SK-N-SH (cell line): ENCODE measurements at regions not wholly inside any gene's neighbourhood (a gene's known extent, or its start where the extent isn't known, plus 50 kb on each side); places are given as distances from the start of the nearest gene placed in this dataset.

Experiments
- CTCF ChIA-PET: fragments of 300-600, 350-600 bp; formaldehyde crosslinking; extraction: SDS; loops from one replicate; lab custom pipeline; 2021; lab: Yijun Ruan, JAX
- POLR2A ChIA-PET: fragments of 350-600 bp; sonication (Branson Sonifier 250); formaldehyde crosslinking; extraction: SDS; loops from one replicate; lab custom pipeline; 2020; ENCODE audit warnings: antibody characterized with exemption, inconsistent platforms; lab: Yijun Ruan, JAX
- DNase-seq: peaks from one replicate; pipeline ENCODE4 v3.0.0; 2012
- H2AFZ ChIP-seq: fragments of 200-600 bp; sonication (generic); 2 replicates; pipeline ENCODE4 v1.8.1; 2016; ENCODE audit warnings: antibody characterized with exemption, mild to moderate bottlenecking, low read depth
- H3F3A ChIP-seq: fragments of 200-600 bp; sonication (generic); replicated peaks from 2 replicates; pipeline ENCODE3; 2016; ENCODE audit warnings: antibody characterized with exemption, mild to moderate bottlenecking; ENCODE audit not compliant: insufficient read depth
- H3K27ac ChIP-seq, 2 experiments: fragments of 200-500 bp in 1 of 2; fragments of 200-600 bp in 1 of 2; sonication (Bioruptor generic) in 1 of 2; sonication (generic), shearing (Covaris generic) in 1 of 2; 2 replicates each; pipeline versions ENCODE4 v1.5.1 to v1.6.1; 2014 to 2016; ENCODE audit warnings: low read depth in 2 of 2, inconsistent platforms in 1 of 2, low read length in 1 of 2, mild to moderate bottlenecking in 1 of 2, mixed read lengths in 1 of 2
- H3K27me3 ChIP-seq: fragments of 200-600 bp; sonication (generic), shearing (Covaris generic); 2 replicates; pipeline ENCODE4 v1.6.1; 2016; ENCODE audit warnings: mixed run types; ENCODE audit not compliant: insufficient read depth
- H3K36me3 ChIP-seq, 2 experiments: fragments of 200-500 bp in 1 of 2; fragments of 200-600 bp in 1 of 2; sonication (Bioruptor generic) in 1 of 2; sonication (generic) in 1 of 2; replicated peaks in 1 of 2; 2 replicates each; pipeline versions ENCODE3 to v1.5.1; 2014 to 2016; ENCODE audit warnings: low read length in 1 of 2, mild to moderate bottlenecking in 1 of 2; ENCODE audit not compliant: insufficient read depth in 2 of 2, control insufficient read depth in 1 of 2
- H3K4me1 ChIP-seq, 2 experiments: fragments of 200-500 bp in 1 of 2; fragments of 200-600 bp in 1 of 2; sonication (Bioruptor generic) in 1 of 2; sonication (generic), shearing (Covaris generic) in 1 of 2; 2 replicates each; pipeline versions ENCODE4 v1.5.1 to v1.6.1; 2014 to 2016; ENCODE audit warnings: low read depth in 1 of 2, low read length in 1 of 2, mixed run types in 1 of 2; ENCODE audit not compliant: insufficient read depth in 2 of 2, control insufficient read depth in 1 of 2
- H3K4me2 ChIP-seq: fragments of 200-600 bp; sonication (generic), shearing (Covaris generic); 2 replicates; pipeline ENCODE4 v1.6.1; 2017; ENCODE audit warnings: mixed run types
- H3K4me3 ChIP-seq, 2 experiments: fragments of 200-500 bp in 1 of 2; fragments of 200-600 bp in 1 of 2; sonication (Bioruptor generic) in 1 of 2; sonication (generic), shearing (Covaris generic) in 1 of 2; 2 replicates each; pipeline versions ENCODE4 v1.5.1 to v1.8.1; 2014 to 2016; ENCODE audit warnings: low read depth in 2 of 2, inconsistent platforms in 1 of 2, low read length in 1 of 2, mild to moderate bottlenecking in 1 of 2, mixed read lengths in 1 of 2, moderate library complexity in 1 of 2
- H3K79me2 ChIP-seq: fragments of 200-600 bp; sonication (generic); 2 replicates; pipeline ENCODE4 v1.8.1; 2017; ENCODE audit warnings: mild to moderate bottlenecking; ENCODE audit not compliant: insufficient read depth
- H3K9ac ChIP-seq: fragments of 200-600 bp; sonication (generic); 2 replicates; pipeline ENCODE4 v1.6.1; 2017; ENCODE audit warnings: mixed run types
- H3K9me2 ChIP-seq: fragments of 200-600 bp; sonication (generic); 2 replicates; pipeline ENCODE4 v1.6.1; 2017; ENCODE audit warnings: mixed run types
- H3K9me3 ChIP-seq: fragments of 200-600 bp; sonication (generic); 2 replicates; pipeline ENCODE4 v1.6.1; 2017; ENCODE audit warnings: mixed run types, mild to moderate bottlenecking, moderate library complexity
- H4K20me1 ChIP-seq: fragments of 200-600 bp; sonication (generic); 2 replicates; pipeline ENCODE4 v1.6.1; 2017; ENCODE audit warnings: mild to moderate bottlenecking, mixed run types; ENCODE audit not compliant: insufficient read depth
- ELF1 ChIP-seq: IDR thresholded peaks from 2 replicates; pipeline ENCODE4 v1.4.0; 2012
- EP300 ChIP-seq, 2 experiments: IDR thresholded peaks; 2 replicates each; pipeline versions ENCODE4 v1.4.0 to v1.6.1; 2012; ENCODE audit warnings: borderline replicate concordance in 1 of 2, low read depth in 1 of 2, low read length in 1 of 2
- FOSL2 ChIP-seq: IDR thresholded peaks from 2 replicates; pipeline ENCODE4 v1.4.0; 2012; ENCODE audit warnings: low read depth, mild to moderate bottlenecking, moderate library complexity, borderline replicate concordance
- FOXM1 ChIP-seq: IDR thresholded peaks from 2 replicates; pipeline ENCODE4 v1.4.0; 2012; ENCODE audit warnings: low read depth, mild to moderate bottlenecking
- GATA2 ChIP-seq: sonication (generic); formaldehyde crosslinking; IDR thresholded peaks from 2 replicates; pipeline ENCODE4 v1.5.0; 2020; ENCODE audit warnings: mild to moderate bottlenecking, missing genetic modification reagents
- IRF3 ChIP-seq: fragments of 150-350 bp; IDR thresholded peaks from 2 replicates; pipeline ENCODE4 v1.6.1; 2016; ENCODE audit warnings: mild to moderate bottlenecking, low read depth, low read length
- JUND ChIP-seq: IDR thresholded peaks from 2 replicates; pipeline ENCODE4 v1.4.0; 2012
- MEF2A ChIP-seq: IDR thresholded peaks from 2 replicates; pipeline ENCODE4 v1.4.0; 2012; ENCODE audit warnings: low read depth, borderline replicate concordance
- NFIC ChIP-seq: IDR thresholded peaks from 2 replicates; pipeline ENCODE4 v1.4.0; 2012; ENCODE audit warnings: borderline replicate concordance
- NRF1 ChIP-seq: IDR thresholded peaks from 2 replicates; pipeline ENCODE4 v1.6.1; 2012; ENCODE audit warnings: low read depth, mild to moderate bottlenecking, low read length
- POLR2AphosphoS5 ChIP-seq: IDR thresholded peaks from 2 replicates; pipeline ENCODE4 v1.6.1; 2012; ENCODE audit warnings: low read depth, low read length
- RFX5 ChIP-seq: IDR thresholded peaks from 2 replicates; pipeline ENCODE4 v1.6.1; 2012; ENCODE audit warnings: mild to moderate bottlenecking, improper control_type of control experiment, low read length
- SIN3A ChIP-seq: IDR thresholded peaks from 2 replicates; pipeline ENCODE4 v1.6.1; 2012; ENCODE audit warnings: low read depth, mild to moderate bottlenecking, low read length, moderate library complexity, borderline replicate concordance
- SMC3 ChIP-seq: IDR thresholded peaks from 2 replicates; pipeline ENCODE4 v1.6.1; 2012; ENCODE audit warnings: low read depth, low read length, improper control_type of control experiment
- TAF1 ChIP-seq: IDR thresholded peaks from 2 replicates; pipeline ENCODE4 v1.6.1; 2012; ENCODE audit warnings: low read depth, mild to moderate bottlenecking, low read length, moderate library complexity, borderline replicate concordance
- TEAD4 ChIP-seq: IDR thresholded peaks from 2 replicates; pipeline ENCODE4 v1.4.0; 2012; ENCODE audit warnings: mild to moderate bottlenecking, borderline replicate concordance; ENCODE audit not compliant: insufficient read depth
- USF1 ChIP-seq: IDR thresholded peaks from 2 replicates; pipeline ENCODE4 v1.4.0; 2012; ENCODE audit warnings: low read depth, borderline replicate concordance
- YY1 ChIP-seq: IDR thresholded peaks from 2 replicates; pipeline ENCODE4 v1.4.0; 2012; ENCODE audit warnings: low read depth, mild to moderate bottlenecking
- ZBTB33 ChIP-seq: IDR thresholded peaks from 2 replicates; pipeline ENCODE4 v1.4.0; 2012; ENCODE audit warnings: low read depth, borderline replicate concordance
- WGBS: methylation state at CpG from one replicate; pipeline ENCODE4 v1.1.6; 2017; ENCODE audit warnings: low lambda C conversion rate; 5-methylcytosine and 5-hydroxymethylcytosine counted together
- TF ChIP-seq, protein P1 (sequence below): fragments of 150-350 bp; IDR thresholded peaks from 2 replicates; pipeline ENCODE4 v1.6.1; 2017; ENCODE audit warnings: antibody characterized with exemption, low read length, low read depth, borderline replicate concordance

GRCh38 chr10:3958472-3958996, 173.5 kb upstream of the KLF6 start (continued):
- TF ChIP-seq TEAD4 (no peak), GATA2 (CRISPR knock-in tag) (no peak), IRF3 (no peak)
- TF ChIP-seq, protein P1, sequence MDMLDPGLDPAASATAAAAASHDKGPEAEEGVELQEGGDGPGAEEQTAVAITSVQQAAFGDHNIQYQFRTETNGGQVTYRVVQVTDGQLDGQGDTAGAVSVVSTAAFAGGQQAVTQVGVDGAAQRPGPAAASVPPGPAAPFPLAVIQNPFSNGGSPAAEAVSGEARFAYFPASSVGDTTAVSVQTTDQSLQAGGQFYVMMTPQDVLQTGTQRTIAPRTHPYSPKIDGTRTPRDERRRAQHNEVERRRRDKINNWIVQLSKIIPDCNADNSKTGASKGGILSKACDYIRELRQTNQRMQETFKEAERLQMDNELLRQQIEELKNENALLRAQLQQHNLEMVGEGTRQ, result no peak

- no peaks in the 10 kb centered on the region for H3K36me3 ChIP-seq
- no peak overlapping the region for H3K4me2 ChIP-seq
- H3K79me2 ChIP-seq, result no peaks in the 10 kb centered on the region
- no peaks in the 10 kb centered on the region for H3K9me3 ChIP-seq
- 86% methylated on average over 11 of the region's 13 CpGs for WGBS
- H3K27ac ChIP-seq, result no peak overlapping the region
- no peak for DNase-seq
- POLR2A ChIA-PET, result no interaction called here
- no peak overlapping the region for H3K9ac ChIP-seq
- no peaks in the 10 kb centered on the region for H4K20me1 ChIP-seq
- H3F3A ChIP-seq, result no peaks in the 10 kb centered on the region
- H3K9me2 ChIP-seq, result no peaks in the 10 kb centered on the region
- no peak overlapping the region for H2AFZ ChIP-seq
- CTCF ChIA-PET, result interaction anchor here (1.0 kb wide), 1 partner anchor 114 kb away, joined by 3 read pairs; no protein-coding TSS in a partner anchor
- H3K4me1 ChIP-seq, result no peaks in the 10 kb centered on the region
- TF ChIP-seq ZBTB33, result no peak
- TF ChIP-seq, protein P1, result no peak
- no peak for TF ChIP-seq FOXM1
- TF ChIP-seq SIN3A, result no peak
- no peak for TF ChIP-seq RFX5
- TF ChIP-seq TAF1, result no peak
- no peak for TF ChIP-seq IRF3
- TF ChIP-seq NRF1, result no peak
- no peak for TF ChIP-seq GATA2 (CRISPR knock-in tag)
- no peak for TF ChIP-seq POLR2AphosphoS5
- no peak for TF ChIP-seq MEF2A
- no peak for TF ChIP-seq NFIC
- no peak for TF ChIP-seq SMC3
- TF ChIP-seq FOSL2, result no peak
- no peak for TF ChIP-seq USF1
- no peak for TF ChIP-seq JUND
- TF ChIP-seq TEAD4, result no peak
- TF ChIP-seq EP300 (IDR thresholded peaks at IDR 0.05; ENCODE audit: borderline replicate concordance in 1 of 2, low read depth in 1 of 2, low read length in 1 of 2), result no peak
- no peak for TF ChIP-seq YY1
- no peak for TF ChIP-seq ELF1
- no peak overlapping the region for H3K4me3 ChIP-seq
- no peaks in the 10 kb centered on the region for H3K27me3 ChIP-seq
Measured at GRCh38 chr10:3955955-3956617, 171.1 kb upstream of the KLF6 start.
